NCI-H69 (cell line): ENCODE measurements at regions not wholly inside any gene's neighbourhood (a gene's known extent, or its start where the extent isn't known, plus 50 kb on each side); places are given as distances from the start of the nearest gene placed in this dataset.
A peak's percentile ranks its signal among the peaks of the same experiment; 100 is the strongest.

Experiments
- DNase-seq: peaks from one replicate; lab custom pipeline; 2025; lab: John Stamatoyannopoulos, UW

DNA sequence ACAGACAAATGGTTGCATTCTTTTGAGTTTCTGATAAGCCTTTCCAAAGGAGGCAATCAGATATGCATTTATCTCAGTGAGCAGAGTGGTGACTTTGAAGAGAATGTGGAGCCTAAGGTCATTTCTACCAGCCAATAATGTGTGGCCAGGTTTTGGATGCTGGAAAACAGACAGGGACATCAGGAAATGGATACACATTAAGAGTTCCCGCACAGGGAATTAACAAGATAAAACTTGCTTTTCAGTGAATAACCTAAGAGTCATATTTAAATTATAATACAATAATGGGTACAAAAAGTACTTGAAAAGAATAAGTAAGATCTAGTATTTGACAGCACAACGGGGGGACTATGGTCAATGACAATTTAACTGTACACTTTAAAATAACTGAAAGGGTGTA is 492.3 kb upstream of the FAM241A start:
- DNase-seq, result no peak

DNA sequence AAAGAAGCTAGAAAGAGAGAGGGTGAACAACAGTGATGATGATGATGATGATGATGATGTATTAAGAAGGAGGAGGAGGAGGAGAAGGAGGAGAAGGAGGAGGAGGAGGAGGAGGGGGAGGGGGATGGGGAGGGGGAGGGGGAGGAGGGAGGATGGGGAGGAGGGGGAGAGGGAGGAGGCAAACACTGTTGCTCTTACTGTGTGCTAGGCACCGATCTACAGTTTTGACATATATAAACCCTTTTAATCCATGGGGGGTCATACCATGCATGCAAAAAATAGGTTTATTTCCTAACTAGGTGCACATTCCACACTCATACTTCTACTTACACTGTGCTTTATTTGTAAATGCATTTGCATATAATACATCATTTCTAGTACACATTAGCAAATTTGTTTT is 482.8 kb upstream of the FAM241A start:
- DNase-seq, result no peak

DNA sequence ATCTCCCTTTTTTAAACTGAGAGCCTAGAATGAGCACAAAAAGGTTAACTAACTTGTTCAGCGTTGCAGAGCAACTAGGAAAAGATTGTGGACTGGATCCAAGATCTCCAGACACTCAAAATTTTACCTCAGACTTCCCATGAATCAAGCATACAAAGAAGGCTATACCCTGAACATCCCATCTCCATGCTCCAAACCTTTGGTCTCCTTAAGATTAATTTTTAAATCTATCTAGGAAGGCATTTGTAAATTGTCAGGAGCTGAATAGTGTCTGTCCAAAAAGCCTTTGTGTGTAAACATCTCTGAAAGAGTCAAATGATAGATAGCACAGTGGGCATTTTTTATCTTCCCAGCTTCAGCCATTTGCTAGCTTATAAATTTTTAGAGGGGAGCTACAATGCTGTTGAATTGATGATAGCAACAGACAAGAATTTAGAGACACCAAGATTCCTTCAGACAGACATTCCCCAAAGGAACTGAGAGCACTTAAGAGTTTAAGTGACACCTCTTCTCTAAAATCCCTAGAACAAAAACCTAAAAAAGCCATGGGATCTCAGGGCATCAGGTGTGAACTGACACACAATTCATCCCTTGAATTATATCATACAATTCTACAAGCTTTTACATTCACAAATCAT is 480.8 kb upstream of the FAM241A start:
- no peak for DNase-seq

DNA sequence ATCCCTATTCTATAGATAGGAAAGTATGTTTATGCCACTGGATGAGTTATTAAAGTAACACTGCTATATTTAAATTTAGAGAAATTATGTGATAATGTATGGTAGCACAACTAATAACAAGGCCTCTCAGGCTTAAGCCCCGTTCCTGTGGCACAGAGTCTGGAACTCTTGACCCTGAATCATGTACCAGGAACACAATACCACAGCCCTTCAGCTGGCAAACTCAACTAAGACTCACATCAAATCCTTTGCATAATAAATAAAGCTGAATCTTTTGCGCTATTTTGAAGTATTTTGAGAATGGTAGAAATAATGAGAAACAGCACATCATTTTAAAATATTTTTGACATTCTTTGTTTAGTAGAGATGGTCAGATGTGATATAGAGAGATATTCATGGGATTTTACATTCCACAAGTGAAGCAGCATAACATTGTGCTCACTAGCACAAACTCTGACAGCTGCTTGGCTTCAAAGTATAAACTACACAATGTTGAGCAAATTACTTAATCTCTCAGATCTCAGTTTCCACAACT is 478.4 kb upstream of the FAM241A start:
- no peak for DNase-seq

DNA sequence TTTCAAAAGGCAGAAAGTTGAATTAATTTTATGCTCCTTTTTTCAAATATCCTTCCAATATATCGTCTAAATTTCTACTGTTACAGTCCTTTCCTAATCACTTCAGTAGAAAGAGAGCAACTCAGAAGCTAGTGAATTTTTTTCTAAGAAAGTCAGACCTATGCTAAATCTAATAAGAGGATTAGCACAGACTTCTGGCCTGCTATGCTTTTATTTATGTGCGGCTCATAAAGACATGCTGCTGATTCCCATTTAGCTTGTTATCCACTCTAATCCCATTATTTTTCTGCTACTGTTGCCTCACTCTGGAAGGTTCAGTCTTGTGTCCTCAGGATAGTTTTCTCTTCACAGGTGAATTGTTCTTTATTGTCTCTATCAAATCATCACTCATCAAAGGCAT is 473.5 kb upstream of the FAM241A start:
- DNase-seq, result no peak

DNA sequence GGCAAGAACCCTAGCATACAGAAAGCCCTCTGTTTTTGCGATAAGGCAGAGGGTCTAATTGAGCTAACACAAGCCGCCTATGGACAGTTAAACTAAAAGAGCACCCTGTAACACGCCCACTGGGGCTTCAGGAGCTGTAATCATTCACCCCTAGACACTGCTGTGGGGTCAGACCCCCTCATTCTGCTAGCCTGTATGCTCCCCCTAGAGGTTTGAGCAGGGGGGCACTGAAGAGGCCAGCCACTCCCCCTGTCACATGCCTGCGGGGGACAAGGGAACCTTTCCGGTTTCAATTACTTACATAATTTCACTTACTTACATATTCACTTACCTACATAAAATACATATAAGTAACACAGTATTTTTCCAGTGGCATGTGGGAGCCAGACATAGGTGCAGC is 469.5 kb upstream of the FAM241A start:
- DNase-seq, result no peak

DNA sequence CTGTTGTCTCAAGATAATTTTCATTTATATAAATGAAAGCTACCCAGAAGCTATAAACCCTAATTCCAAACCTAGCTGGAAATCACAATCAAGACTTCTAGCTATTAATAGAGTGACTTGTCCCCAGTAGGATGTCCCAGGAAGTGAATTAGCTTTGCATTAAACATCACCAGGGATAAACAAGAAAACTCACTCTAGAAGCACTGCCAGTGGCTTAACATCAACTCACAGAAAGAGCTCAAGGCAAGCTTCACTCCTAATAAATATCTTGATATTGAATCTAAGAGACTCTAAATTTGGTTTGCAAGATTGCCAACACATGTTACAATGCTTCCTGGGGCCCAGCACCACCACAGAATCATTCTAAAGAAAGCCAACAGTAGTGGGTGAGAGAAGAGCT is 468.7 kb upstream of the FAM241A start:
- no peak for DNase-seq

DNA sequence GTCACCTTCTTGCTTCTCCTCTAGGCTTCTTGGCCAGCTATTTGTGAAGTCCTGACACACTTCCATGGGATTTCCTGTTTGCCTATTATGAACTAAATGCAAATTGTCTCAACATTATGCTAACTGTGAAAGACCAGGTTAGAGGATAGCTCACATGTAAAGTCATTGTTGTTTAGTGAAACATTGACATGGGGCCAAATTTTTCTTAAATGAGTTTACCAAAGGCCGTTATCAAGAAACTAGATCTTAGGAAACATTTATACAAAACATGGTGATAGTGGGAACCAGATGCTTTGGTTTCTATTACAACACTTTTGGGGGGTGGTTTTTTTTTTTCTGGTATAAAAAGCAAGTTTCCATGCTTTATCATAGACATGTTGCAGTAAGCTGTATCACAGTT is 466.8 kb upstream of the FAM241A start:
- DNase-seq, result peak; percentile 3

DNA sequence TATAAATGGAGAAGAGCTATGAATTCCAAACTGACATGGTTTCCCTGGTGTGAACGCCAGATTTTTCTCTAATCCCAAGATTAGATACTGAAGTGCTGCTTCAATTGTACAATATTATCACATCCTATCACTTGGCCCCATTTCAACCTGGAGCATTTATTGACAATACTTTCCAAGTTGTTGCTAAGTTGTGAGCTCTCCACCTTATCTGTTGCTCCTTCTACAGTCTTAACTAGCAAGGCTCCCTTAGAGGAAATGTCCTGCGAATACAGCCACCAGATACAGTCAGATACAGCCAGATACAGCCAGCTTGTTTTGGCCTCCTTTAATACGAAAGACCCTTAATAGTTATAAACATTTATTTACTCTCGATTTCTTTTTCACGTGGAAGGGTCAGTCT is 466.3 kb upstream of the FAM241A start:
- no peak for DNase-seq

DNA sequence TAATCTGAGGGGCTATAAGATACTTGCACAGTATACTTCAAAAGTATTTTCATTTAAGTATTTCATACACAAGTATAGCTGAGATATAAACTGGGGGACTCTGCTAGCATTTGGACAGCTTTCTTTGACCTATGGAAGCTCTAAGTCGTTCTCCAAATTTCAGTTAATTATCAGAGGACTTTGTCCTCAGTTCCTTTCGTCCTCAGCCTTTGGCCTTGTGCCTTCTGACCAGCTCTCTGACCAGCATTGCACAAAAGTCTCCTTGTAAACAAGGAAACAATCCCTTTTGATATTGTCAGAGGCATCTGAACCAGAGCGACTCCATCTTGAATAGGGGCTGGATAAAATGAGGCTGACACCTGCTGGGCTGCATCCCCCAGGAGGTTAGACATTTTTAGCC is 464.0 kb upstream of the FAM241A start:
- no peak for DNase-seq

DNA sequence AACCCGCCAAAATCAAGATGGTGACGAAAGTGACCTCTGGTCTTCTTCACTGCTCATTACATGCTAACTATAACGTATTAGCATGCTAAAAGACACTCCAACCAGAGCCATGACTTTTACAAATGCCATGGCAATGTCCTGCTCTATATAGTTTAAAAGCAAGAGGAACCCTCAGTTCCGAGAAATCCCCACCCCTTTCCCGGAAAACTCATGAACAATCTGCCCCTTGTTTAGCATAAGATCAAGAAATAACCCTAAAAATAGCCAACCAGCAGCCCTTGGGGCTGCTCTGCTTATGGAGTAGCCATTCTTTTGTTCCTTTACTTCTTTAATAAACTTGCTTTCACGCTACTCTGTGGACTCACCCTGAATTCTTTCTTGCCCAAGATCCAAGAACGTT is 463.5 kb upstream of the FAM241A start:
- DNase-seq, result no peak

DNA sequence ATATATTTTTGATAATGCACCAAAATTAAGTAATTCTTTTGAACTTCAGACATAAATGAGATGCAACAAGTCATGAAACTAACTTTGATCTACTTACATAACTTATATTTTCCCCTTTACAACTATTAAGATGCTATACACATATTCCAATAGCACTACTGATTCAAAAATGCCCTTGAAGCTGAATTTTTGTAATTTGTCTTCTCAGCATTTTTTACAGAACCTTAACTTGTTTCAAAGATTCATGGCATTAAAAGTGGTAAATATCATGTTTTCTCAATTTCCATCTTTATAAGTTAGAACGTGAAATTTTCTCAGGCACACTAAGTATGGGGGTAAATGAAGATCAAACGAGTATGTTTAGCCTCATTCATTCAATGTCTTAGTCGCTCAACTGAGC is 460.0 kb upstream of the FAM241A start:
- no peak for DNase-seq

DNA sequence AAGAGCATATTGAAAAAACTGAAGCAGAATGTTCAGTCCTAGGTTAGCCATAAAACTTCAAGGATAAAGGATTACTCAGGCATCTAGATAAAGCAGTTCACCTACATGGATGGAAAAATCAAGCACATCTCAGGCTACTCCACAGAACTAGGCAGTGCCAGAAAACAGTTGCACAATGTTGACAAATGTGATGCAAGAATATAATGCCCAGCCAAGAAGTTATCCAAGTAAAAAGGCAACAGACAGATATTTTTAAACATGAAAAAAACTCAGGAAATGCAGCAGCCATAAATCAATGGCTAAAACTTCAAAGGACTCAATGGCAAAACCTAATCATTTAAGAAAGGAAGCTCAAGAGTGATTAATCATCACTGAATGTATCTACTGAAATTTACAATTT is 456.0 kb upstream of the FAM241A start:
- peak; percentile 3 for DNase-seq

DNA sequence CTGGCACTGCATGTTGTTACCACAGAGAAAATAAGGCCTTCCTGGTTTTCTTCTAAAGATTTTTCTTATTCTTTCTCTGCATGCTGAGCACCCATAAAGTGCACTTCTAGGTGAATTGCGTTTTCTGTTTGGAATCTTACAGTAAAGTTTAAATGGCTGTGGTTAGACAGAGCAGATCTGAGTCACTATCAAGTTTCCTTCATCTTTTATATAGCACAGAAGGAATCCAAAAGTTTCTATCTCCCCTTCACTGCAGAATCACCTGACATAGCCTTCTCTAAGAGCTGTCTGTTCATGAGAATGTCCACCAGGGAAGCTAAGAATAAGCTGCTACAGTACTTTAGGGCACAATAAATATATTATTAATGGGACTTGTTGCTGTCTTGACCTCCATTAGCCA is 455.5 kb upstream of the FAM241A start:
- DNase-seq, result no peak

DNA sequence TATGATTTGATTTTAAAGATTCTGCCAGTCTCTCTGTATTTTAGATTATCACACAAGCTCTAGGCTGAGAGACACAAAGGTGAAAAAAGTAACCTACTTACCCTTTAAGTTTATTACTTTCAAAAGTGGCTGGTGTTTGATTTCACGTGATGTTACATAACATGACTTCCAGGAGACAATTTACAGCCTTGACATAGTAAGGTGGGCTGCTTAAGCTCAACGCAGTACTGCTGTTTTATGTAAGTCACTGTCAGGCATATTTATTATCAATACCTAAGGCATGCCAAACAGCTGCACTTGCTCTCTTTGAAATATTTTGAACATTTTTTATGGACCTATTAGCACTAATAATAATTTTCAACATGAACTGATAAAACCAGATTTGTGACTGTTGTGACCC is 451.5 kb upstream of the FAM241A start:
- no peak for DNase-seq

DNA sequence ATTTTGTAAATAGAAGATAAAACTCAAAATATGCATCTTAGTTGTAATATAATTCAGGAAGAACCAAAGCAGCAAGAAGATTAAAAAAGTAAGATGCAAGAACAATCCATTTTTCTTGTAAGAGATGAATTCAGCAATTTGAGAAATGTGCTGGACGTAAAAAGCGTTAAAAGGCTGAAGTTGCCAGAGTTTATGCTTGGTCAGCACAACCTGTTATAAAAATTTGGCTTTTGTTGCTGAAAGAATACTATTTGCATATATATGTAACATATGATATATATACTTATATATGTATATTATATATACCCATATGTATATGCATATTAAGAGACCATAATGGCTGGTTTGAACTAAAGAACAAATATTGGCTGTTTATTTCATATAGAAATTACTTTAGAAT is 449.6 kb upstream of the FAM241A start:
- DNase-seq, result no peak

DNA sequence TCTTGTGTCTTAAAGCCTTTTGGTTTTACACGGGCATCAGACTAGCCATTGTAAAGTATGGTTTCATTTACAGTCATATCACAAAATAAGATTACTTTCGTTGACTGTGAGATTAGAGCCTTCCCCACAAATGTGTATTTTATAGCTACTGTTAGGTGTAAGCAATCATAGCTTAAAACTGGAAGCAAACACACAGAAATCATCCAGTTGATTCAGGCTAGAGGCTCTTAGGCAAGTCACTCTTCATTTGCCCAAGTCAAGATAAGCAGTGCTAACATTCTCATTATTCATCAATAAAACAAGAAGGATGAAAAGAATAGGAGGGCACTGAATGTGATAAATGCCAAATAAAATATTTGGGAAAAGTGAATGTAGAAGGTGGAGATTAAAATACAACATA is 448.7 kb upstream of the FAM241A start:
- peak; percentile 39 for DNase-seq

DNA sequence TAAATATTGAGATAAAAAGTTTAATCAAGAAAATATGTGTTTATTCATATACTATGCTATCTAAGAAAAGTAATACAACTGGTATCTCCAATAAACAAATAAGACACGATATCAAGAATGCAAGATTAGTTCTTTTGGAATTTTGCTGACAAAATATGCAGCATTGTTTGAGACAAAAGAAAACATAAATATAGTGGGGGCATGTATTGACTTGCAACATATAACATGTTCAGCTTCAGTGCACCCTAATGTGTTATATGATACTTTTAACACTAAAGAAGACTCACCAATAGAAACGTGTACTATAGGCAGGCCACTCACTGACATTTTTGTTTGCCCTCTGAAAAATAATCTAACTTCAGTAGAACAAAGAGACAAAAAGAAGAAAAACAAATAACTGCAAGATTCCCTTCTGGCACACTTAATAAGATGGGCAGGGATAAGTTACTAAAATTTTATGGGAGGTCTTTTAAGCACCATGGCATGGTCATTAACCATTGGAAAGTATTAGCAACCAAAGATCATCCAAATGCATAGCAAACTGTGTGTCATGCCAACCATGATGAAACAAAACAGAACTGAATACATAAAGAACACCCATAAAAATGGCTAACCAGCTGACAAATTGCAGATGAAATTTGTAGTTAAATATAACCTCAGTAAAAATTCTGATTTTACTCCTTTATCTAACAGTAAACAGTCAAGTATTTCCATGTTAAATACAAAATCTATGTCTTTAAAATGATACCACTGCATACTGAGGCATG is 447.9 kb upstream of the FAM241A start:
- peak; percentile 75 for DNase-seq

DNA sequence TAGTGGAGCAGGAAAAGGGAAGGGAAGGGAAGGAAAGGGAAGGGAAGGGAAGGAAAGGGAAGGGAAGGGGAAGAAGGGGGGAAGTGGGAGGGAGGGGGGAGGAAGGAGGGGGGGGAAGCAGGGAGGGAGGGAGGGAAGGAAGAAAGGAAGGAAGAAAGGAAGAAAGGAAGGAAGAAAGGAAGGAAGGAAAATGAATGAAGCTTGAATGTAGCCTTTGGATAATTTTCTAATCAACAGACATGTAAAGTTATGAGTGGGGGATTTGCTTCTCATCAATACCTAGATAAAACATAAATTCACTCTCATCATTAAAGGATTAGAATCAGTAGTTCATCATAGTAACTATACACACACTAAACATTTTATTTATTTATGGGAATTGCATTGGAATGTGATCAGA is 446.9 kb upstream of the FAM241A start:
- peak; percentile 21 for DNase-seq

DNA sequence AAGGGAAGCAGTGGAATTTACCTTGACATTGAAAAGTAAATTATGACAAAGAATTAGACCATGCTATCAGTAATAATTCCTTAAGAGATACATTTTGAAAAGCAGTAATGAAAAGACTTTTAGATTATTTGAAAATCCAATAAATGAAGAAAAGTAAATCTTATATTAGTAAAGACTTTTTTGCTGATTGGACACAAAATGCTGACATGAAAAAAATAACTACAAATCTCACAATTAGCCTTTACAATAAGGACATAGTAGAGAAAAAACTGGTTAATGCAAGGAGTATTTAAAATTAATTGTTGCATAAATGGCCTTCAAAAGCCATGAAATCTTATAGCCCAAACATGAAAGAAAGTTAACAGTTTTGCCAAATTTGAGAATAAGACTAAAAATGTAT is 446.1 kb upstream of the FAM241A start:
- no peak for DNase-seq

DNA sequence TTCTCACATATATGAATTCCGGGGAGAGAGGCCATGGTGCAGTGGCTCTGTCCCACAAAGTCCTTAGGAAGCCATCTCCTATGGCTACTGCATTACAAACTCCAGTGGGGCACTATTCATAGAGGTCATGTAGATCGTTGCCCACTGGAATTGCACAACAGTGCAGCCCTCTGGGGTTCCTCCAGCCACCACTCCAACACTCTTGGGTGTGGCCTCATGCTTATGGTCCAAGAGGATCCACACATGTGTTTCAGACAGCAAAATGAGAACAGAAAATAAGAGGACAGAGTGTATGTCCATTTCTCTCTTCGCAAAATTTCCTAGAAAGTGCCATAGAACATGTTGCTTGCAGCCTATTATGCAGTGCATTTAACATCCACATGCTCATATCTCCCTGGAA is 444.2 kb upstream of the FAM241A start:
- no peak for DNase-seq

DNA sequence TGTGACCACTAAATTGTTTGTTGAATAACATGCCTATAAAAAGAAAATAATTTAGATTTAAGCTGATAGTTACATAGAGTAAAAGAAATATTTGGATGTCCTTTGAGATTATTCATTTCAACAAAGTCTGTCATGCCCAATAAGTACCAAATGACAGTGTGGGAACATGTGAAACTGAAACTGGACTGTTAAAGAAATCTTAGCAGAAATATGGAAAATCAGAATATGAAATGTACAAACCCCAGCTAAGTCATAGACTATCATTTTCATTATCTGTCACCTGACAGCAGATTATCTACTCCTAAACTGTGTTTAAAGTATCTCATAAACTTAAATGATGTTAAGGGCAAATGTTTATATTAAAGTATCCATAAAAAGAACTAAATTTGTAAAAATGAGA is 437.8 kb upstream of the FAM241A start:
- no peak for DNase-seq

DNA sequence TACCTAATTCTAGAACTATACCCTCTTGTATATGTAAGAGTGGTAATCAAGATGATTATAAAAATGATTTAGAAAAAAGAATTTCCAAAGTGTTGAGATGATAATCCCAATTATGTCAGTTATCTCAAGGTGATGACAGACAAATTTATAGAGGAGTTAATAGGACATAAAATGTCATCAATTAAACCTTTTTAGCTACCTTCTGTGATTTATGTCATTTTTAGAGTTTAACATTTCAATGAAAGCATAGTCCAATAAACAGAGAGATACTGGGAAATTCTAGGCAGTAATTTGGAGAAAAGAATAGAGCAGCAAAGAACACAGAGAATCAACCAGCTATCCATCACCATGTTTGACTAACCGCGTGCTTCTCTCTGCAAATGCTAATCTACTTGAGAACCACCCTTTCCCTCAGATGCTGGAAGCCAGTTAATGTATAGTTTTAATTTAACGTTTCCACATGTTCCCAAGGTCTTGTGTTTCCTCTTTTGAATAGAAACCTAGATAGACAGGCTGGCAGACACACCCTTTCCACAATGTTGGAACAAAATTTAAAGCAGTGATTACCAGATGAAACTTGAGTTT is 433.1 kb upstream of the FAM241A start:
- peak; percentile 78 for DNase-seq
